GM12878 (cell line): ENCODE measurements at regions not wholly inside any gene's neighbourhood (a gene's known extent, or its start where the extent isn't known, plus 50 kb on each side); places are given as distances from the start of the nearest gene placed in this dataset.

ENCODE experiments used
- ATAC-seq: fragments of 200-7000 bp; cut with Tn5 transposase; 3 replicates; pipeline ENCODE4 v1.9.1; 2020; ENCODE audit warnings: mild to moderate bottlenecking, moderate library complexity
- BruUV-seq: library from RNA; stranded (reverse); fragments of 400-500 nt; replicated peaks from 2 replicates; lab custom pipeline; 2021; lab: Mats Ljungman, UMichigan
- CTCF ChIA-PET: fragments of 300-600 bp; sonication (Branson Sonifier 250); formaldehyde crosslinking; extraction: SDS; loops from one replicate; lab custom pipeline; 2021; ENCODE audit warnings: inconsistent platforms; lab: Yijun Ruan, JAX
- POLR2A ChIA-PET: fragments of 350-600 bp; formaldehyde crosslinking; extraction: SDS; loops from one replicate; lab custom pipeline; 2021; ENCODE audit warnings: inconsistent platforms; lab: Charles Lee
- RAD21 ChIA-PET: fragments of 300-600 bp; sonication (Branson Sonifier 250); formaldehyde crosslinking; loops from one replicate; lab custom pipeline; 2023; ENCODE audit warnings: antibody characterized with exemption; ENCODE audit not compliant: unreplicated experiment; lab: Charles Lee
- SMC1A ChIA-PET: fragments of 300-600 bp; sonication (Branson Sonifier 250); formaldehyde crosslinking; loops from one replicate; lab custom pipeline; 2023; ENCODE audit not compliant: unreplicated experiment, uncharacterized antibody; lab: Charles Lee
- DNase-seq: peaks from one replicate; pipeline ENCODE4 v3.0.0-alpha.2; 2011; ENCODE audit warnings: low read depth, low spot score
- FAIRE-seq: peaks from 3 replicates; lab custom pipeline; 2011; peaks lifted over from hg19 to GRCh38; lab: Jason Lieb, UNC
- H2AFZ ChIP-seq: 2 replicates; pipeline ENCODE4 v1.6.0; 2011; ENCODE audit warnings: low read depth, low read length, control low read depth; ENCODE audit not compliant: control insufficient read depth
- H3K27ac ChIP-seq: 2 replicates; pipeline ENCODE4 v1.5.1; 2011; ENCODE audit warnings: control low read depth; ENCODE audit not compliant: control insufficient read depth, insufficient read depth
- H3K27me3 ChIP-seq, 2 experiments: replicated peaks in 1 of 2; 2 replicates each; pipeline versions ENCODE4 v1.6.0 to v1.6.1; 2011; ENCODE audit warnings: low read length in 1 of 2; ENCODE audit not compliant: control insufficient read depth in 2 of 2, insufficient read depth in 2 of 2
- H3K36me3 ChIP-seq, 2 experiments: 2 replicates each; pipeline ENCODE4 v1.5.1; 2011; ENCODE audit warnings: low read length in 1 of 2; ENCODE audit not compliant: control insufficient read depth in 2 of 2, insufficient read depth in 2 of 2
- H3K4me1 ChIP-seq: 2 replicates; pipeline ENCODE4 v1.6.1; 2011; ENCODE audit warnings: mild to moderate bottlenecking, low read length, moderate library complexity, mixed read lengths; ENCODE audit not compliant: control insufficient read depth, insufficient read depth
- H3K4me2 ChIP-seq: 2 replicates; pipeline ENCODE4 v1.6.0; 2011; ENCODE audit warnings: control low read depth; ENCODE audit not compliant: control insufficient read depth, insufficient read depth
- H3K4me3 ChIP-seq: fragments of 200-600 bp; sonication (generic); 2 replicates; pipeline ENCODE4 v1.5.1; 2016
- H3K79me2 ChIP-seq: 2 replicates; pipeline ENCODE4 v1.6.0; 2011; ENCODE audit warnings: low read length; ENCODE audit not compliant: control insufficient read depth, insufficient read depth
- H3K9ac ChIP-seq: 2 replicates; pipeline ENCODE4 v1.8.0; 2011; ENCODE audit warnings: low read length, control low read depth, mixed read lengths; ENCODE audit not compliant: control insufficient read depth, insufficient read depth
- H3K9me3 ChIP-seq: replicated peaks from 3 replicates; pipeline ENCODE4 v1.5.1; 2011; ENCODE audit warnings: mild to moderate bottlenecking, low read length; ENCODE audit not compliant: control insufficient read depth, insufficient read depth
- H4K20me1 ChIP-seq: 2 replicates; pipeline ENCODE4 v1.6.0; 2011; ENCODE audit not compliant: control insufficient read depth, insufficient read depth
- CBX5 ChIP-seq: sonication (generic); IDR thresholded peaks from 2 replicates; pipeline ENCODE4 v1.6.1; 2016; ENCODE audit warnings: low read depth, moderate library complexity, mild to moderate bottlenecking, inconsistent platforms
- DPF2 ChIP-seq: fragments of 450-650 bp; IDR thresholded peaks from 2 replicates; pipeline ENCODE4 v1.6.1; 2017; ENCODE audit warnings: mild to moderate bottlenecking
- EED ChIP-seq: sonication (generic); IDR thresholded peaks from 2 replicates; pipeline ENCODE4 v1.6.1; 2016; ENCODE audit warnings: antibody characterized with exemption, low read depth
- GATAD2B ChIP-seq: fragments of 450-650 bp; conservative IDR thresholded peaks from 2 replicates; pipeline ENCODE4 v1.6.1; 2017; ENCODE audit warnings: low read depth, mild to moderate bottlenecking, moderate library complexity
- LARP7 ChIP-seq: fragments of 450-650 bp; IDR thresholded peaks from 2 replicates; pipeline ENCODE4 v1.6.1; 2017; ENCODE audit warnings: mild to moderate bottlenecking
- MTA2 ChIP-seq: fragments of 450-650 bp; IDR thresholded peaks from 2 replicates; pipeline ENCODE4 v1.6.1; 2016; ENCODE audit warnings: low read depth, mild to moderate bottlenecking, moderate library complexity
- MXI1 ChIP-seq: fragments of 150-350 bp; IDR thresholded peaks from 2 replicates; pipeline ENCODE4 v1.6.1; 2011; ENCODE audit warnings: low read depth, mild to moderate bottlenecking, inconsistent platforms, low read length, improper control_type of control experiment
- NBN ChIP-seq: fragments of 450-650 bp; IDR thresholded peaks from 2 replicates; pipeline ENCODE4 v1.6.1; 2016
- NFXL1 ChIP-seq: fragments of 450-650 bp; IDR thresholded peaks from 2 replicates; pipeline ENCODE4 v1.6.1; 2017; ENCODE audit warnings: antibody characterized with exemption, mild to moderate bottlenecking, borderline replicate concordance
- RB1 ChIP-seq: fragments of 450-650 bp; formaldehyde crosslinking; IDR thresholded peaks from 2 replicates; pipeline ENCODE4 v1.6.1; 2017; ENCODE audit warnings: mild to moderate bottlenecking, borderline replicate concordance
- SKIL ChIP-seq: fragments of 450-650 bp; IDR thresholded peaks from 2 replicates; pipeline ENCODE4 v1.6.1; 2017; ENCODE audit warnings: mild to moderate bottlenecking, low read depth, inconsistent platforms; ENCODE audit not compliant: poor library complexity, severe bottlenecking
- SMAD5 ChIP-seq: IDR thresholded peaks from 2 replicates; pipeline ENCODE4 v1.6.1; 2016; ENCODE audit warnings: antibody characterized with exemption, low read depth
- SRF ChIP-seq, 2 experiments: IDR thresholded peaks; 2 replicates each; pipeline ENCODE4 v1.6.1; 2011; ENCODE audit warnings: low read depth in 2 of 2, low read length in 2 of 2, mild to moderate bottlenecking in 1 of 2, moderate library complexity in 1 of 2
- TCF12 ChIP-seq: IDR thresholded peaks from 2 replicates; pipeline ENCODE4 v1.6.1; 2011; ENCODE audit warnings: low read depth, mild to moderate bottlenecking, low read length
- WGBS: methylation state at CpG from one replicate; pipeline ENCODE4 v1.1.6; 2016; ENCODE audit warnings: low lambda C conversion rate; ENCODE audit not compliant: insufficient replicate concordance, insufficient coverage; ENCODE audit errors: missing lambda C conversion rate; 5-methylcytosine and 5-hydroxymethylcytosine counted together
- in situ Hi-C: fragments of 300-500 bp; cut with MboI; formaldehyde crosslinking; loops from 9 replicates; pipeline ENCODE4 v1.14.3; 2018; ENCODE audit warnings: mixed read lengths
- intact Hi-C: fragments of 100-400 bp; cut with micrococcal nuclease; formaldehyde crosslinking; loops from one replicate; pipeline ENCODE4 v1.14.2; 2022; ENCODE audit not compliant: unreplicated experiment
- TF ChIP-seq, protein P1 (sequence below): fragments of 450-650 bp; IDR thresholded peaks from 2 replicates; pipeline ENCODE4 v1.6.1; 2016; ENCODE audit warnings: mild to moderate bottlenecking

- in situ Hi-C loops (no loop called here), intact Hi-C loops (no loop called here)
- peak overlapping the region; percentile 36 for H2AFZ ChIP-seq
- WGBS: 6% methylated on average over 23 of the region's 23 CpGs
- POLR2A ChIA-PET: interaction anchor here (0.8 to 10.8 kb wide), 7 partner anchors 67 to 108 kb away, joined by 3 to 220 read pairs (median 6); partner anchors contain the start of gene RUNX3
- FAIRE-seq (no peak), DNase-seq (no peak), ATAC-seq (peak; percentile 7)
- peak overlapping the region; percentile 49; the same call in 1 of the 2 replicates for H3K4me3 ChIP-seq
- peaks cover 50% of the 10 kb centered on the region for H3K79me2 ChIP-seq
- peak overlapping the region; percentile 86 for H3K9ac ChIP-seq
- SMC1A ChIA-PET: interaction anchor here (1.0 to 10.6 kb wide), 9 partner anchors 8 to 103 kb away, joined by 3 to 205 read pairs (median 5); no protein-coding TSS in a partner anchor
- peak overlapping the region; percentile 95 for H3K4me2 ChIP-seq
- RAD21 ChIA-PET: interaction anchor here (0.8 to 3.4 kb wide), 18 partner anchors 8 to 284 kb away, joined by 3 to 74 read pairs (median 6); partner anchors contain the start of gene CLIC4
- BruUV-seq: no TSS peak
- no peaks in the 10 kb centered on the region for H3K36me3 ChIP-seq
- no peaks in the 10 kb centered on the region for H3K9me3 ChIP-seq
- peaks cover 97% of the 10 kb centered on the region for H3K4me1 ChIP-seq
- H4K20me1 ChIP-seq: no peaks in the 10 kb centered on the region
- CTCF ChIA-PET: interaction anchor here (1.1 to 9.2 kb wide), 10 partner anchors 8 to 131 kb away, joined by 3 to 152 read pairs (median 4); partner anchors contain the start of gene RUNX3
- H3K27ac ChIP-seq: peak overlapping the region; percentile 100
- H3K27me3 ChIP-seq: no peaks in the 10 kb centered on the region
- TF ChIP-seq SKIL (peak; percentile 76), MXI1 (peak; percentile 65; the same call in 1 of the 2 replicates), NFXL1 (no peak), CBX5 (no peak), GATAD2B (peak; percentile 78), EED (peak; percentile 90), RB1 (0 out of 2 replicates have a peak, but pooled peaks have one; percentile 69), NBN (peak; percentile 75), TCF12 (0 out of 2 replicates have a peak, but pooled peaks have one; percentile 12), MTA2 (peak; percentile 57), DPF2 (peak; percentile 75; the same call in 1 of the 2 replicates), LARP7 (peak; percentile 11; the same call in 1 of the 2 replicates), SRF (IDR thresholded peaks at IDR 0.05; ENCODE audit: low read depth in 2 of 2, low read length in 2 of 2) (peak in 1 of 2 experiments; percentile 93; a peak in 2 of 4 replicates), SMAD5 (0 out of 2 replicates have a peak, but pooled peaks have one; percentile 42)
- TF ChIP-seq, protein P1, sequence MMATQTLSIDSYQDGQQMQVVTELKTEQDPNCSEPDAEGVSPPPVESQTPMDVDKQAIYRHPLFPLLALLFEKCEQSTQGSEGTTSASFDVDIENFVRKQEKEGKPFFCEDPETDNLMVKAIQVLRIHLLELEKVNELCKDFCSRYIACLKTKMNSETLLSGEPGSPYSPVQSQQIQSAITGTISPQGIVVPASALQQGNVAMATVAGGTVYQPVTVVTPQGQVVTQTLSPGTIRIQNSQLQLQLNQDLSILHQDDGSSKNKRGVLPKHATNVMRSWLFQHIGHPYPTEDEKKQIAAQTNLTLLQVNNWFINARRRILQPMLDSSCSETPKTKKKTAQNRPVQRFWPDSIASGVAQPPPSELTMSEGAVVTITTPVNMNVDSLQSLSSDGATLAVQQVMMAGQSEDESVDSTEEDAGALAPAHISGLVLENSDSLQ: peak; percentile 84
These were observed 99.0 kb upstream of the RUNX3 start for GRCh38 chr1:25028907-25029599.
